GM18907 (cell line): ENCODE measurements at regions not wholly inside any gene's neighbourhood (a gene's known extent, or its start where the extent isn't known, plus 50 kb on each side); places are given as distances from the start of the nearest gene placed in this dataset.
A peak's percentile ranks its signal among the peaks of the same experiment; 100 is the strongest.
"Not testable (repeated sequence)": the region's sequence is repeated elsewhere in the genome, so short reads cannot be mapped to it uniquely, and the experiment has no call there.

Experiments used
- ATAC-seq: cut with Tn5 transposase; IDR thresholded peaks from one replicate; pipeline ENCODE4 v1.9.1; 2021; ENCODE audit warnings: mild to moderate bottlenecking, moderate library complexity; ENCODE audit not compliant: unreplicated experiment

GRCh38 chr4:154907345-154908045 is 126.4 kb downstream of the RBM46 start:
- ATAC-seq: not testable (repeated sequence)

- ATAC-seq: no peak
Measured at GRCh38 chr4:154908168-154908567, 127.1 kb downstream of the RBM46 start.

GRCh38 chr4:154911097-154911496 is 130.0 kb downstream of the RBM46 start:
- ATAC-seq: no peak

- ATAC-seq: no peak
Measured at GRCh38 chr4:154911608-154912098, 130.6 kb downstream of the RBM46 start.

- ATAC-seq: no peak
Measured at GRCh38 chr4:154916068-154916467, 135.0 kb downstream of the RBM46 start.

GRCh38 chr4:154927126-154927680 is 146.1 kb downstream of the RBM46 start:
- no peak for ATAC-seq

- ATAC-seq: no peak
Measured at GRCh38 chr4:154928640-154929257, 147.7 kb downstream of the RBM46 start.

- ATAC-seq: no peak
Measured at GRCh38 chr4:154936873-154937272, 155.8 kb downstream of the RBM46 start.

- no peak for ATAC-seq
Measured at GRCh38 chr4:154939851-154940250, 158.8 kb downstream of the RBM46 start.

GRCh38 chr4:154942176-154942575 is 161.1 kb downstream of the RBM46 start:
- ATAC-seq: no peak

GRCh38 chr4:154944996-154945395 is 163.9 kb downstream of the RBM46 start:
- ATAC-seq: no peak

GRCh38 chr4:154946113-154946512 is 165.0 kb downstream of the RBM46 start:
- no peak for ATAC-seq

GRCh38 chr4:154953691-154954090 is 172.6 kb downstream of the RBM46 start:
- ATAC-seq: peak; percentile 53

GRCh38 chr4:154954117-154954516 is 173.0 kb downstream of the RBM46 start:
- ATAC-seq: peak; percentile 74

GRCh38 chr4:154958121-154958520 is 177.0 kb downstream of the RBM46 start:
- ATAC-seq: no peak

GRCh38 chr4:154958621-154959358 is 177.7 kb downstream of the RBM46 start:
- no peak for ATAC-seq

- no peak for ATAC-seq
Measured at GRCh38 chr4:154959756-154960155, 178.7 kb downstream of the RBM46 start.

- ATAC-seq: peak; percentile 49
Measured at GRCh38 chr4:154960476-154960875, 179.4 kb downstream of the RBM46 start.

- ATAC-seq: peak; percentile 97
Measured at GRCh38 chr4:154961263-154961662, 180.2 kb downstream of the RBM46 start.

- ATAC-seq: no peak
Measured at GRCh38 chr4:154973244-154974035, 192.4 kb downstream of the RBM46 start.

GRCh38 chr4:154977228-154977627 is 196.2 kb downstream of the RBM46 start:
- no peak for ATAC-seq
